ENCODE measurements at regions not wholly inside any gene's neighbourhood (a gene's known extent, or its start where the extent isn't known, plus 50 kb on each side); places are given as distances from the start of the nearest gene placed in this dataset.
A peak's percentile ranks its signal among the peaks of the same experiment; 100 is the strongest.

DNA sequence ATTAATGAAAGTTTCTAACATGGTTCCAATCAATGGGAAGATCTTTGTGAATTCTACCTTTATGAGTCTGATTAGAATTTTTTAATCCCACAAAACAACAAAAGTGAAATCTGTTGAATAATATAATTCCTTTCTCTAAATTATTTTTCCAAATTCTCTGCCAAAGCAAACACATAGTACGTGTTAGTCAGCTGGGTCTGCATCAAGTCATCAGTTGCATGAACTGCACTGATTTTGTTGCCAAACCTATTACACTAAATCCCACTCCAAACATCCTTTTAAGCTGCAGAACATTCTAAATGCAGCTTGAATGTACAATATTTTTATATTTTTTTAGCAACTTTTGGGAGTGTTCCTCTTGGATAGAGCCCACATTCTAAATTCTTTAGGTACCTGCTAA is 199.0 kb upstream of the HSF2 start:
- TF ChIP-seq POLR2A (IDR thresholded peaks at IDR 0.05) (no peak), EP300 (IDR thresholded peaks at IDR 0.05) (no peak), POLR2AphosphoS5 (IDR thresholded peaks at IDR 0.05) (no peak)
- TF ChIP-seq, protein P1, sequence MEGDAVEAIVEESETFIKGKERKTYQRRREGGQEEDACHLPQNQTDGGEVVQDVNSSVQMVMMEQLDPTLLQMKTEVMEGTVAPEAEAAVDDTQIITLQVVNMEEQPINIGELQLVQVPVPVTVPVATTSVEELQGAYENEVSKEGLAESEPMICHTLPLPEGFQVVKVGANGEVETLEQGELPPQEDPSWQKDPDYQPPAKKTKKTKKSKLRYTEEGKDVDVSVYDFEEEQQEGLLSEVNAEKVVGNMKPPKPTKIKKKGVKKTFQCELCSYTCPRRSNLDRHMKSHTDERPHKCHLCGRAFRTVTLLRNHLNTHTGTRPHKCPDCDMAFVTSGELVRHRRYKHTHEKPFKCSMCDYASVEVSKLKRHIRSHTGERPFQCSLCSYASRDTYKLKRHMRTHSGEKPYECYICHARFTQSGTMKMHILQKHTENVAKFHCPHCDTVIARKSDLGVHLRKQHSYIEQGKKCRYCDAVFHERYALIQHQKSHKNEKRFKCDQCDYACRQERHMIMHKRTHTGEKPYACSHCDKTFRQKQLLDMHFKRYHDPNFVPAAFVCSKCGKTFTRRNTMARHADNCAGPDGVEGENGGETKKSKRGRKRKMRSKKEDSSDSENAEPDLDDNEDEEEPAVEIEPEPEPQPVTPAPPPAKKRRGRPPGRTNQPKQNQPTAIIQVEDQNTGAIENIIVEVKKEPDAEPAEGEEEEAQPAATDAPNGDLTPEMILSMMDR (IDR thresholded peaks at IDR 0.05) = no peak
- Histone ChIP-seq H3K9me3 (no peaks in the 10 kb centered on the region), H3K4me1 (no peaks in the 10 kb centered on the region), H3K4me3 (no peak overlapping the region), H3K27ac (no peak overlapping the region), H3K36me3 (no peaks in the 10 kb centered on the region), H3K27me3 (no peaks in the 10 kb centered on the region)
- intact Hi-C loops (cut with DNase I; ENCODE audit: low total_unique reads) = no loop called here
- DNase-seq = peak in 1 of 2 donors; percentile 47
- WGBS, 5 donors = 10 to 38% (median 32%) methylated on average over 1 of the region's 1 CpG

DNA sequence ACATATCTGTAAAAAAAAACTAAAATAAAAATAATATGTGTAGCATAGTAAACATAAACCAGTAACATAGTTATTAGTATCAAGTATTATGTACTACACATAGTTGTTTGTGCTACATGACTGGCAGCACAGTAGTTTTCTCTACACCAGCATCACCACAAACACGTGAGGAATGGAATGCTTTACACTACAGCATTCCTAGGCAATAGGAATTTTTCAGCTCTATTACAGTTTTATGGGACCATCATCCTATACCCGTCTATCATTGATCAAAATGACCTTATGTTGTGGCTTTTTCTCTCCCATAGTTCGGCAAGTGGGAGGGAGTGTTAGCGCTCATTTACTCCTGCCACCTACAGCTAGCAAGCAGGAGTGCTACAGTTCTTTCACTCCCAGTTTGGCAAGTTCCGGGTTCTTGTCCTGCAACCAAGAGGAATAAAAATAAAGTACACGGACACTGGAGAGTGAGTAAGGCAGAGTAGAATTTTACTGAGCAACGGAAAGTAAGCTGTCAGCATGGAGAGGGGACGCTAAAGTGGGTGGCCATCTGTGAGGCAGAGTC is 196.8 kb upstream of the HSF2 start:
- no peaks in the 10 kb centered on the region for H3K36me3 ChIP-seq
- WGBS, 5 donors = 83 to 90% (median 86%) methylated on average over 8 of the region's 8 CpGs
- no peaks in the 10 kb centered on the region for H3K9me3 ChIP-seq
- no peak overlapping the region for H3K4me3 ChIP-seq
- no peak for DNase-seq
- TF ChIP-seq POLR2AphosphoS5 (IDR thresholded peaks at IDR 0.05) = no peak
- no peak for TF ChIP-seq EP300 (IDR thresholded peaks at IDR 0.05)
- no peak for TF ChIP-seq POLR2A (IDR thresholded peaks at IDR 0.05)
- H3K27ac ChIP-seq = no peak overlapping the region
- H3K27me3 ChIP-seq = no peaks in the 10 kb centered on the region
- intact Hi-C loops (cut with DNase I; ENCODE audit: low total_unique reads) = no loop called here
- H3K4me1 ChIP-seq = no peaks in the 10 kb centered on the region

- 69 to 81% (median 74%) methylated on average over 2 of the region's 2 CpGs for WGBS, 5 donors
Measured at GRCh38 chr6:122207061-122207460, 192.4 kb upstream of the HSF2 start.

DNA sequence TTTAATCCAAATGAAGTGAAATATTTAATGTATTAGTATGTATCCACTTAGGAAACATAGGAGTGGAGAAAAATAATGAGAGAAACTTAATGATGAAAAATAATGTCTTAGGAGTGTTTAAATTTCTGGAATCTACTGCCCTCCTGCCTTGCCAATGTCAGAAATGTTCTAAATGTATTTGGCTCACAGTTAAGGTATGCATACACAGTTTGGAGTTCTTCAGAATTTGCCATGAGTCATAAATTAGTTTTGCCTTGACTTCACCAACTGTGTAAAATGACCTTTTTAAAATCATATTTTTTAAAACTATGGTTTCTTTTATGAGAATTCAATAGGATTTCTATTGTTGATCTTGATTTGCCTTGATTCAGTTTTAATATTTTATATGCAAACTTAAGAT is 191.7 kb upstream of the HSF2 start:
- H3K27me3 ChIP-seq = no peaks in the 10 kb centered on the region
- no peaks in the 10 kb centered on the region for H3K36me3 ChIP-seq
- intact Hi-C loops (cut with DNase I; ENCODE audit: low total_unique reads) = no loop called here
- H3K4me1 ChIP-seq = no peaks in the 10 kb centered on the region
- TF ChIP-seq, protein P1 (IDR thresholded peaks at IDR 0.05) = no peak
- no peak for TF ChIP-seq POLR2A (IDR thresholded peaks at IDR 0.05)
- TF ChIP-seq EP300 (IDR thresholded peaks at IDR 0.05) = no peak
- TF ChIP-seq POLR2AphosphoS5 (IDR thresholded peaks at IDR 0.05) = no peak
- H3K27ac ChIP-seq = no peak overlapping the region
- no peak overlapping the region for H3K4me3 ChIP-seq
- H3K9me3 ChIP-seq = no peaks in the 10 kb centered on the region
- DNase-seq = no peak

More at GRCh38 chr6:122207061-122207460, 192.4 kb upstream of the HSF2 start:
- DNase-seq = no peak
- Histone ChIP-seq H3K9me3 (no peaks in the 10 kb centered on the region), H3K27ac (no peak overlapping the region), H3K4me3 (no peak overlapping the region), H3K4me1 (no peaks in the 10 kb centered on the region), H3K27me3 (no peaks in the 10 kb centered on the region), H3K36me3 (no peaks in the 10 kb centered on the region)
- intact Hi-C loops (cut with DNase I; ENCODE audit: low total_unique reads) = no loop called here
- no peak for TF ChIP-seq EP300 (IDR thresholded peaks at IDR 0.05)

- Histone ChIP-seq H3K27me3 (no peaks in the 10 kb centered on the region), H3K27ac (no peak overlapping the region), H3K4me1 (no peaks in the 10 kb centered on the region), H3K36me3 (no peaks in the 10 kb centered on the region), H3K9me3 (no peaks in the 10 kb centered on the region), H3K4me3 (no peak overlapping the region)
- no peak for DNase-seq
- TF ChIP-seq POLR2AphosphoS5 (IDR thresholded peaks at IDR 0.05) (no peak), POLR2A (IDR thresholded peaks at IDR 0.05) (no peak), EP300 (IDR thresholded peaks at IDR 0.05) (no peak)
- TF ChIP-seq, protein P1 (IDR thresholded peaks at IDR 0.05) = no peak
- intact Hi-C loops (cut with DNase I; ENCODE audit: low total_unique reads) = no loop called here
- WGBS, 5 donors = 59 to 79% (median 73%) methylated on average over 3 of the region's 3 CpGs
Measured at GRCh38 chr6:122214605-122215318, 184.7 kb upstream of the HSF2 start.

Data from stomach (tissue), 8 donors.